IPS-20b (cell line): ENCODE measurements at regions not wholly inside any gene's neighbourhood (a gene's known extent, or its start where the extent isn't known, plus 50 kb on each side); places are given as distances from the start of the nearest gene placed in this dataset.

Experiments
- H3K27ac ChIP-seq: one replicate; pipeline ENCODE4 v1.5.1; 2013; ENCODE audit warnings: low read length
- H3K27me3 ChIP-seq: 2 replicates; pipeline ENCODE4 v1.6.1; 2013; ENCODE audit warnings: mild to moderate bottlenecking, low read length, inconsistent platforms; ENCODE audit not compliant: insufficient read depth
- H3K36me3 ChIP-seq: 2 replicates; pipeline ENCODE4 v1.6.1; 2013; ENCODE audit warnings: low read depth, mild to moderate bottlenecking, inconsistent platforms, low read length, moderate library complexity; ENCODE audit not compliant: insufficient read depth
- H3K4me1 ChIP-seq: 2 replicates; pipeline ENCODE4 v1.6.1; 2013; ENCODE audit warnings: mild to moderate bottlenecking, control low read depth, inconsistent platforms, low read length, moderate library complexity; ENCODE audit not compliant: insufficient read depth
- H3K4me3 ChIP-seq: 2 replicates; pipeline ENCODE4 v1.5.1; 2013; ENCODE audit warnings: mild to moderate bottlenecking, low read length, inconsistent platforms
- H3K9ac ChIP-seq: 2 replicates; pipeline ENCODE4 v1.6.1; 2013; ENCODE audit warnings: low read depth, mild to moderate bottlenecking, inconsistent platforms, low read length, moderate library complexity
- H3K9me3 ChIP-seq: 2 replicates; pipeline ENCODE4 v1.6.1; 2013; ENCODE audit warnings: mild to moderate bottlenecking, low read depth, low read length, inconsistent platforms; ENCODE audit not compliant: insufficient read depth

DNA sequence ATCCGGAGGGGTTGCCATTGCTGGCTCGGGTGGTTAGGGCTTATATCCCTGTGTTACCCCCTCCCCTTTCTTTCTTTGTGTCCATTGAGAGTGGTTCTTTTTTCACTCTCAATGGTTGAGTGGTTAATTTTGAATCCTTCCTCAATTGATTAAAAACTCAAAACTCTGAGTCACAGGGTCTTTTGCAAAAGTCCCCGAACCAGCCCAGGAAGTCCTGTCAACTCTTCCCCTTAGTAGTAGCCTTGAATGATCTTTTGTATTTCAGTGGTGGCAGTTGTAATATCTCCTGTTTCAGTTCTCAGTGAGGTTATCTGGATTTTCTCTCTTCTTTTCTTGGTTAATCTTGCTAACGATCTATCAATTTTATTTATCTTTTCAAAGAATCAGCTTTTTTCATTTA is 170.0 kb upstream of the GYPA start:
- H3K27ac ChIP-seq, result no peak overlapping the region
- no peak overlapping the region for H3K4me3 ChIP-seq
- no peaks in the 10 kb centered on the region for H3K36me3 ChIP-seq
- no peaks in the 10 kb centered on the region for H3K27me3 ChIP-seq
- peaks cover 16% of the 10 kb centered on the region for H3K9me3 ChIP-seq
- H3K4me1 ChIP-seq, result no peaks in the 10 kb centered on the region
- H3K9ac ChIP-seq, result no peak overlapping the region

GRCh38 chr4:144313370-144313769 is 172.9 kb upstream of the GYPA start:
- H3K27me3 ChIP-seq, result no peaks in the 10 kb centered on the region
- H3K27ac ChIP-seq, result no peak overlapping the region
- H3K4me3 ChIP-seq, result no peak overlapping the region
- H3K36me3 ChIP-seq, result no peaks in the 10 kb centered on the region
- no peaks in the 10 kb centered on the region for H3K4me1 ChIP-seq
- H3K9ac ChIP-seq, result no peak overlapping the region
- peaks cover 16% of the 10 kb centered on the region for H3K9me3 ChIP-seq

DNA sequence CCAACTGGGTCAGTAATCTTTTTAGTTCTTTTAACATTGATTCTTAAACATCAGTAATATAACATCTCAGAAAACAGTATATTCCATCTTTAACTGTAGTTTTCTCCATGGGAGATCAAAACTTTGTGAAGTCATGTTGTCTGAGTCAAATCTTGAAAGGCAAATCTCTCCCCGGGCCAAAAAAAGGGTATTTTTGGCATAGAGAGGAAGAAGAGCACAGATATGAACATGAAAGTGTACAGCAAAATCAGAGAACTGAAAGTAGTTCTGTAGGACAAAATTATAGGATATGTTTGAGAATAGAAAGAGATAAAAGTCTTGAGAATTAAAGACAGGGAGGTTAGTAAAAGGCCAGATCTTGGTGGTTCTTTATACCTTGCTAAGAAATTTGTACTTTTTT is 176.4 kb upstream of the GYPA start:
- H3K9ac ChIP-seq, result no peak overlapping the region
- peaks cover 16% of the 10 kb centered on the region for H3K9me3 ChIP-seq
- H3K27me3 ChIP-seq, result no peaks in the 10 kb centered on the region
- no peak overlapping the region for H3K4me3 ChIP-seq
- no peak overlapping the region for H3K27ac ChIP-seq
- H3K4me1 ChIP-seq, result no peaks in the 10 kb centered on the region
- H3K36me3 ChIP-seq, result no peaks in the 10 kb centered on the region

- Histone ChIP-seq H3K4me1 (no peaks in the 10 kb centered on the region), H3K36me3 (no peaks in the 10 kb centered on the region), H3K27me3 (no peaks in the 10 kb centered on the region), H3K9me3 (peaks cover 16% of the 10 kb centered on the region), H3K27ac (no peak overlapping the region), H3K9ac (no peak overlapping the region), H3K4me3 (no peak overlapping the region)
Observed at GRCh38 chr4:144318797-144319196, 178.3 kb upstream of the GYPA start.

- H3K9ac ChIP-seq, result no peak overlapping the region
- H3K4me3 ChIP-seq, result no peak overlapping the region
- H3K36me3 ChIP-seq, result no peaks in the 10 kb centered on the region
- no peak overlapping the region for H3K27ac ChIP-seq
- no peaks in the 10 kb centered on the region for H3K27me3 ChIP-seq
- H3K4me1 ChIP-seq, result no peaks in the 10 kb centered on the region
- no peaks in the 10 kb centered on the region for H3K9me3 ChIP-seq
Observed at GRCh38 chr4:144336633-144337032, 196.1 kb upstream of the GYPA start.

DNA sequence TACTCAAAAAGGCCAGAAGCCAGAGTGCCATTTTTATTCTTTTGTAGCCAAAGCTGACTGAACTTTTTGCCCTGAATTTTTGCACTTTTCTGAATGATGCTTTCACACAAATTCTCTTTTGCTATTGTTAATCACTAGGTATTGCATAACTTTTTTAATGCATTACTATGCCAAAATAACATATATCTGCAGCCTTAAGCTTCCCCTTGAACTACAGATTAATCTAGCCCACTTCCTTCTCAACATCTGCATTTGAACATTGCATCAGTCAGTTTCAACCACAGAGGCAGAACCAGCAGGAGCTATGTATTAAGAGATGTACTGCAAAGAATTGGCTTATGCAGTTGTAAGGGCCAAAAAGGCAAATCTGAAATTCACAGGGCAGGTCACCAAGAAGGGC is 197.6 kb upstream of the GYPA start:
- Histone ChIP-seq H3K9ac (no peak overlapping the region), H3K27me3 (no peaks in the 10 kb centered on the region), H3K36me3 (no peaks in the 10 kb centered on the region), H3K27ac (no peak overlapping the region), H3K4me3 (no peak overlapping the region), H3K9me3 (no peaks in the 10 kb centered on the region), H3K4me1 (no peaks in the 10 kb centered on the region)

GRCh38 chr4:144338834-144339233 is 198.3 kb upstream of the GYPA start:
- no peaks in the 10 kb centered on the region for H3K9me3 ChIP-seq
- H3K4me1 ChIP-seq, result no peaks in the 10 kb centered on the region
- no peaks in the 10 kb centered on the region for H3K27me3 ChIP-seq
- H3K36me3 ChIP-seq, result no peaks in the 10 kb centered on the region
- H3K4me3 ChIP-seq, result no peak overlapping the region
- H3K27ac ChIP-seq, result no peak overlapping the region
- no peak overlapping the region for H3K9ac ChIP-seq

- Histone ChIP-seq H3K4me1 (no peaks in the 10 kb centered on the region), H3K27ac (no peak overlapping the region), H3K4me3 (no peak overlapping the region), H3K9me3 (no peaks in the 10 kb centered on the region), H3K27me3 (no peaks in the 10 kb centered on the region), H3K36me3 (no peaks in the 10 kb centered on the region), H3K9ac (no peak overlapping the region)
Observed at GRCh38 chr4:144340931-144341330, 200.4 kb upstream of the GYPA start.

GRCh38 chr4:144342949-144343760 is 202.6 kb upstream of the GYPA start:
- H3K4me3 ChIP-seq, result no peak overlapping the region
- H3K27ac ChIP-seq, result no peak overlapping the region
- H3K36me3 ChIP-seq, result no peaks in the 10 kb centered on the region
- no peaks in the 10 kb centered on the region for H3K27me3 ChIP-seq
- H3K9me3 ChIP-seq, result no peaks in the 10 kb centered on the region
- H3K9ac ChIP-seq, result no peak overlapping the region
- no peaks in the 10 kb centered on the region for H3K4me1 ChIP-seq

DNA sequence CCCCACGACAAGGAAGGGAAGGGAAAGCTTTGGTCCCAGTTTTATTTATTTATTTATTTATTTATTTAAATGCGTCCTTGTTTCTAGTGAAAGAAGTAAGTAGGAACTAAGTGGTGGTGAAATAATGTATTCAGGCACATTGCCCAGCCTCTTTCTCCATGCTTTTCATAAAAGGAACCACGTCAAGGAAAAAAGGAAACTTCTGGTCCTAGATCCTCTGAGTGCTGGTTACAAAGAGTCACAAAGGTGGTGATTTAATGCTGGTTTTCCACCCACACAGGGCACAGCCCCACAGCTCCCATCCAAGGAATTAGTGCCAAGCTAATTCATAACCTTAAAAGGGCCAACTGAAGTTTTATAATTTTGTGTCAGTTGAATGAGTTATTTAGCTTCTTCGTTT is 206.6 kb upstream of the GYPA start:
- Histone ChIP-seq H3K4me3 (no peak overlapping the region), H3K36me3 (no peaks in the 10 kb centered on the region), H3K4me1 (no peaks in the 10 kb centered on the region), H3K27me3 (no peaks in the 10 kb centered on the region), H3K9me3 (no peaks in the 10 kb centered on the region), H3K9ac (no peak overlapping the region), H3K27ac (no peak overlapping the region)

DNA sequence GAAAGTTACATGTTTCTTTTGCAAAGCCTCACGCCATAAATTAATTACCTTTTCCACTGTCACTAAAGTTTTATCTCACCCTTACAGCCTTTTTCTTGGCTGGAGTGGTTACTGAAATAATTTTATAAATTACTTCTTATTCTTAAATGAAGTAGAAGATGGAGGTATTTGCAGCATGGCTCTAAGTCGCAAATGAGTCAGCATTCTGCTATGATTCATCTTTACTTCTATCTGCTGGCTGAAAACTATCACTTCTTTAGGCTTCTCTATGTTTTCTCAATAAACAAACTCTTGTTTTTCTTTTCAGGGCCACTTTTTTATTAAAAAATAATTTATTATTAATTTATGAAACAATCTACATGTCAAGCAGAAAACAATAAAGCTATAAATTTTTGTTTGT is 210.2 kb upstream of the GYPA start:
- H3K9ac ChIP-seq, result no peak overlapping the region
- no peak overlapping the region for H3K27ac ChIP-seq
- H3K4me1 ChIP-seq, result peaks cover 14% of the 10 kb centered on the region
- H3K36me3 ChIP-seq, result no peaks in the 10 kb centered on the region
- H3K27me3 ChIP-seq, result no peaks in the 10 kb centered on the region
- no peaks in the 10 kb centered on the region for H3K9me3 ChIP-seq
- no peak overlapping the region for H3K4me3 ChIP-seq

GRCh38 chr4:144351306-144351705 is 210.8 kb upstream of the GYPA start:
- Histone ChIP-seq H3K27me3 (no peaks in the 10 kb centered on the region), H3K27ac (no peak overlapping the region), H3K9ac (no peak overlapping the region), H3K4me1 (peaks cover 20% of the 10 kb centered on the region), H3K4me3 (no peak overlapping the region), H3K9me3 (no peaks in the 10 kb centered on the region), H3K36me3 (no peaks in the 10 kb centered on the region)
